Mesodermal cell (in vitro differentiated cells): ENCODE measurements at regions not wholly inside any gene's neighbourhood (a gene's known extent, or its start where the extent isn't known, plus 50 kb on each side); places are given as distances from the start of the nearest gene placed in this dataset.

Experiments
- H3K27ac ChIP-seq: 2 replicates; pipeline ENCODE4 v1.7.0; 2013; ENCODE audit warnings: mild to moderate bottlenecking, low read depth, low read length, moderate library complexity; ENCODE audit not compliant: severe bottlenecking
- H3K36me3 ChIP-seq: 2 replicates; pipeline ENCODE4 v1.7.1; 2013; ENCODE audit warnings: mild to moderate bottlenecking, low read length, moderate library complexity; ENCODE audit not compliant: control insufficient read depth, insufficient read depth
- H3K4me1 ChIP-seq: one replicate; pipeline ENCODE4 v1.7.1; 2013; ENCODE audit warnings: mild to moderate bottlenecking, low read length; ENCODE audit not compliant: insufficient read depth, control insufficient read depth, poor library complexity, severe bottlenecking
- H3K4me3 ChIP-seq: 2 replicates; pipeline ENCODE4 v1.7.0; 2013; ENCODE audit warnings: low read length, control low read depth, mild to moderate bottlenecking; ENCODE audit not compliant: insufficient read depth, poor library complexity, severe bottlenecking; ENCODE audit errors: extremely low read depth
- H3K9me3 ChIP-seq: 2 replicates; pipeline ENCODE4 v1.7.1; 2013; ENCODE audit warnings: mild to moderate bottlenecking, low read length, moderate library complexity; ENCODE audit not compliant: control insufficient read depth
- WGBS, 2 experiments: methylation state at CpG; one replicate each; pipeline ENCODE4 v1.1.5; 2013; ENCODE audit warnings: missing lambda C conversion rate in 2 of 2; ENCODE audit not compliant: insufficient coverage in 2 of 2; 5-methylcytosine and 5-hydroxymethylcytosine counted together

- H3K4me3 ChIP-seq, result no peak overlapping the region
- WGBS, 2 experiments, result 75% methylated on average over 1 of the region's 2 CpGs; no CpG with 5 or more reads in 1 of the 2 experiments
These were observed 68.7 kb upstream of the PTPRR start for GRCh38 chr12:70989232-70989631.

GRCh38 chr12:70985850-70986249 lies 65.3 kb upstream of the PTPRR start:
- no peaks in the 10 kb centered on the region for H3K9me3 ChIP-seq
- H3K27ac ChIP-seq, result no peak overlapping the region
- 77 to 92% methylated on average over 1 of the region's 1 CpG for WGBS, 2 experiments
- no peak overlapping the region for H3K4me3 ChIP-seq
- H3K4me1 ChIP-seq, result peaks cover 9% of the 10 kb centered on the region
- H3K36me3 ChIP-seq, result no peaks in the 10 kb centered on the region

More at GRCh38 chr12:70989232-70989631, 68.7 kb upstream of the PTPRR start:
- Histone ChIP-seq H3K27ac (no peak overlapping the region), H3K9me3 (no peaks in the 10 kb centered on the region), H3K4me1 (no peaks in the 10 kb centered on the region), H3K36me3 (no peaks in the 10 kb centered on the region)

- 53 to 59% methylated on average over 3 of the region's 4 CpGs for WGBS, 2 experiments
- Histone ChIP-seq H3K27ac (peak overlapping the region; percentile 36), H3K4me1 (peaks cover 9% of the 10 kb centered on the region), H3K36me3 (no peaks in the 10 kb centered on the region), H3K4me3 (no peak overlapping the region), H3K9me3 (no peaks in the 10 kb centered on the region)
These were observed 63.2 kb upstream of the PTPRR start for GRCh38 chr12:70983692-70984091.

GRCh38 chr12:70982991-70983390 lies 62.5 kb upstream of the PTPRR start:
- Histone ChIP-seq H3K4me1 (peaks cover 9% of the 10 kb centered on the region), H3K9me3 (no peaks in the 10 kb centered on the region), H3K4me3 (no peak overlapping the region), H3K36me3 (no peaks in the 10 kb centered on the region), H3K27ac (peak overlapping the region; percentile 36)
- WGBS, 2 experiments, result 92% methylated on average over 2 of the region's 2 CpGs; no CpG with 5 or more reads in 1 of the 2 experiments

DNA sequence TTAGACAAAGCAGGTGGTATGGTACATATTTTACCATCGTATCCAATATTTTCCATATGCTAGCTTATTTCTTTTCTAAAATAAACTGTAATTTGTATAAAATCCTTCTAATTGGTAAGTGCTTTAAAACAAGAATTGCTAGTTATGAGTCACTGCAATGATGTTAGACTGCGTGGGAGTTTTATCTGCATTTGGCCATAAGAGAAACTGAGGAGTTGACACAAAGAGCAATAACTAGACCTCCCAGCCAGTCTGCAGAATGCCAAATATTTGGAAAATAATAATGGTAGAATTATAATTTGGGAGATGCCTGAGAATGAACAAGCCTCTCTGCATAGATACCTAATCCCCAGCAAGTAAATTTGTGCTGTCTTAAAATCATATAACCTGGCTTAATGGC lies 61.7 kb upstream of the PTPRR start:
- Histone ChIP-seq H3K9me3 (no peaks in the 10 kb centered on the region), H3K4me1 (peaks cover 9% of the 10 kb centered on the region), H3K4me3 (no peak overlapping the region), H3K36me3 (no peaks in the 10 kb centered on the region), H3K27ac (no peak overlapping the region)
- WGBS, 2 experiments, result 86% methylated on average over 1 of the region's 2 CpGs; no CpG with 5 or more reads in 1 of the 2 experiments

DNA sequence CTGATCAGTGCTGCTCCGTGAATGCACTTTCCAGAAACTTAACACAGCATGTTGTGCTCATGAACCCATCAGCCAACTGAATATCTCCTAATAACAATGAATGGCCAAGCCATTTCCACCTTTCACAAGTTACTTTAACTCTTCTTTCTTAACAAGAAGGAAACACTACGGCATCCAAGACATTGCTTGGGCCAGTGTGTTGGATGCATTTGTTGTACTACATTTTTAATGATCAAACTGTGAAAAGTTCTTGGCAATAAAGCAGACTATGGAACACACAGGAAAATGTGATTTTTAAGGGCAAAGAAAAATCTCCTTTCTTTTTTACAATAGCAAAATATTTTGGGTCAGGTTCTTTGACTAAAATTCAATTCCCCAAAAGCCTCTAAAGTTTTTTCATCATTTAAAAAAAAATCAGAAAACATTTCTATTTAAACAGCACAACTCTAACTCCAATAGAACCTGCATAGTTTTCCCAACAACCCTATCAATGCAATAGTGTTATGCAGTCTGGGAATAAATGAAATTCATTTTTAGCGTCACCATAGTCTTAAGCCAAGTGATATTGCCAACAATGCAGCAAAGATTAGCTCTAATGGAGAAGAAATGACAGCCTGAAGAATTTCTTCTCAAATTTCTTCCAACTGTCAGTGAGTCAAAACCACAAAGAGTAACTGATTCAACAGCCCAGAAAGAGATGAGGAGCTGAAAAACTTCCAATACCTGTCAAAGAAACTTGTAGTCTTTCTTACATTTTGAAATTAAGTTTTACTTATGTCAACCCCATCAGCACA lies 50.7 kb upstream of the PTPRR start:
- Histone ChIP-seq H3K9me3 (no peaks in the 10 kb centered on the region), H3K36me3 (no peaks in the 10 kb centered on the region), H3K4me1 (no peaks in the 10 kb centered on the region), H3K27ac (no peak overlapping the region), H3K4me3 (no peak overlapping the region)
- 90% methylated on average over 1 to 2 of the region's 3 CpGs for WGBS, 2 experiments
